DMS53 treated with DMSO at 0.1 percent for 48 hours (cell line): ENCODE measurements at regions not wholly inside any gene's neighbourhood (a gene's known extent, or its start where the extent isn't known, plus 50 kb on each side); places are given as distances from the start of the nearest gene placed in this dataset.
"Not testable (repeated sequence)": the region's sequence is repeated elsewhere in the genome, so short reads cannot be mapped to it uniquely, and the experiment has no call there.

Source experiments
- DNase-seq: peaks from one replicate; lab custom pipeline; 2025; ENCODE audit not compliant: unreplicated experiment; lab: John Stamatoyannopoulos, UW

DNA sequence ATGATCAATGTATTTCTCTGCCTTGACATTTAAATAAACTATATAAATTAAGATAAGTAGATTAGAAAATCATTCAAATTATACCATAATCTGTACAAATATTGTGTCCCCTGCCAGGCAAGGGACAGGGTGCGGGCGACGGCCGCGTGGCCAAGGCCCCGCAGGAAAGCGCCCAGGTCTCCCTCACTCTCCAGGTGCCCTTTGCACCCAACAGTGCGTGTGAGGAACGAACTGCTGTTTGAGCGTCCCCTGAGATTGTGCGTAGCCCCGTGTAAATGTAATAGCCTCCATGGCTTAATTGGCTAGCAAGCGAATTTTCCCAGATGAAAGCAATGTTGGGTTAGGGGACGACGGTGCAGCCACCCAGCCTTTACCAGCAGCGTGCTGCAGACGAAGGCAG is 161.4 kb downstream of the SYT15 start:
- DNase-seq = not testable (repeated sequence)

DNA sequence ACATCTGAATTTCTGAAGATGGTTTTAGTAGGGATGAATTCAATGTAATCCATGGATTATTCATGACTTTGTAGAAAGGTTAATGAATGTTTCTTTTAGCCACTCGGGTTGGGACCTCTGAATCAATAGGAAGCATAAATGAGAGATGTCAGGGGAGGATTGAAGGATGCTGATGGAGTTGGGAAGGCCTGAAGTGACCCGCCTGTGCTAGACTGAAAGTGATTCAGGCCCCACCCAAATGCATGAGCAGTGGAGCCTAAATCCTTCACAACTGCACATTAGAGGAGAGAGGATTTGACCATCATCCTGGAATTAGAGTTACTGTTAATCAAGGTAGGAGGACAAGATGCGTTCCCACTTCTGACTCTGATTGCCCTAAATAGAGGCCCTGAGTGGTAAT is 162.2 kb upstream of the PTPN20 start:
- DNase-seq = not testable (repeated sequence)

DNA sequence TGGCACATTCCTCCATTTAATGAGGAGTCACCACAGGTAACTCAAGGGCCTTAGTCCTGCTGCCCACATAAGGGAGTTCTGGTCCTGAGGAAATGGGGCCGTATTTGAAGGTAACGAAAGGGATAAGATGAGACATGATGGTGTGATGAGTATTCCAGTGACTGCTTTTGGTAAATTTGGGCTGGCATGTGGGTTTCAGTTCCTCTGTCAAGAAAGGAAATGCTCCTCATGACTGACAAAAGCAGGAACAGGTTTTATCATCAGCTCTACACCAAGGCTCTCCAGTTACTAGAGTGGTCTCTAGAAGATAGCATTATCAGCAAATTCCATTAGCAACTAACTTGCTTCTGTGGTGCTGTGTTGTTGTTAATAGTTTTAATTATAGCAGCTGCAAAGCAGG is 161.8 kb upstream of the PTPN20 start:
- DNase-seq = not testable (repeated sequence)

DNA sequence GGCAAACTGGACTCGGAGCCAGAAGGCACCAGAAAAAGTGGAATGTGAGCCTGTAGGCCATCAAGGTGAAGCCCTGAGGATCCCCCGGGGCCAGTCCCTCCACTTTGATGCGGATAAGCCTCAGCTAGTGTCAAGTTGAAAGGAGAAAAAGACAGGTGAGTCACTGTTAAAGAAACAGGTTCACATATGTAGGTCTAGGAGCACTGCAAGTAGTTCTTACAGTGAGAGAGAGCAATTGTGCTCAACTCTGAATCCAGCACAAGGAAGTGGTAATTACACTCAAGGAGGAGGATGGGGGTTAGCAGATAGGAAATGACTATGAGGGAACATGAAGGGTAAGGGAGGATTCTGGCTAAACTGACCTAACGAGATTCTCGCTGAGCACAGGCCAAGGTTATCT is 157.5 kb upstream of the PTPN20 start:
- DNase-seq = not testable (repeated sequence)

DNA sequence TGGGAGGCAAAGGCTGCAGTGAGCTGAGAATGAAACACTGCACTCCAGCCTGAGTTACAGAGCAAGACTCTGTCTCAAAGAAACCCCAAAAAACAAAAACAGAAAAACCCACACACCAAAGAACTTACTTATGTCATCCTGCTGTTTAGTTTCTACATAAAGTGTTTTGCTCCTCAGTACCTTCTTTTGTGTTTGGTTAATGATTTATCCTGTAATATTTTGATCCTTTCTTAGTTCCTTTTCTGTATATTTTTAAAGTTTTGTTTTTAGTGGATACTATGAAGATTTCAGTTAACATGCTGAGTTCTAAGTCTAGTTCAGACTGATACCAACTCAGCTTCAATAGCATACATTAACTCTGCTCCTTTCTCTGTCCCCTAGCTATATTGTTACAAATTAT is 149.8 kb upstream of the PTPN20 start:
- DNase-seq = not testable (repeated sequence)

DNA sequence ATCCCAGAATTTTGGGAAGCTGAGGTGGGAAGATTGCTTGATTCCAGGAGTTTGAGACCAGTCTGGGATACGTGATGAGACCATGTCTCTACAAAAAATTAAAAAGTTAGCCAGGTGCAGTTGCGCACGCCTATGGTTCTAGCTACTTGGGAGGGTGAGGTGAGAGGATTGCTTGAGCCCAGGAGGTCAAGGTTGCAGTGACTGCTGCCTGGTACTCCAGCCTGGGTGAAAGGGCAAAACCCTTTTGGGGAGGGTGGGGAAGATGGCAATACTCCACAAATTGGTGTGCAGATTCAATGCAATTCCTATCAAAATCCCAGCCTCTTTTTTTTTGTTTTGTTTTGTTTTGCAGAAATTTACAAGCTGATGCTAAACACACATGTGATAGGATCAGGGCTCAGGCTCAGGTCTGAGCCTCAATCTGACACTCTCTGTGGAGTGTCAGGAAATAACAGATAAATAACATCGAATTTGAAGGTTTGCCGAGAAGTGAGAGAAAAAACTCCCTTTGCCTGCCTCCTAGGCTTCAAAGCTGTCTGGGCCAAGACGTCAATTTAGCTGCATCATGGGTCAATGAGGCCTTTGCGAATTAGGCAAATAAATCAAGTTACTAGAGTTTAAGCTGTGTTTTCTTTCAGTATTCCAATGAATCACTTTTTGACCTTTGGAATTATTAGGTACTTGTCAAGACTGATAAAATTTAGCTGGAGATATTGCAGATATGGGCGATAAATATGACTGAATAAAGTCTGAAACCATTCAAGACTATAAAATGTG is 142.5 kb upstream of the PTPN20 start:
- not testable (repeated sequence) for DNase-seq

DNA sequence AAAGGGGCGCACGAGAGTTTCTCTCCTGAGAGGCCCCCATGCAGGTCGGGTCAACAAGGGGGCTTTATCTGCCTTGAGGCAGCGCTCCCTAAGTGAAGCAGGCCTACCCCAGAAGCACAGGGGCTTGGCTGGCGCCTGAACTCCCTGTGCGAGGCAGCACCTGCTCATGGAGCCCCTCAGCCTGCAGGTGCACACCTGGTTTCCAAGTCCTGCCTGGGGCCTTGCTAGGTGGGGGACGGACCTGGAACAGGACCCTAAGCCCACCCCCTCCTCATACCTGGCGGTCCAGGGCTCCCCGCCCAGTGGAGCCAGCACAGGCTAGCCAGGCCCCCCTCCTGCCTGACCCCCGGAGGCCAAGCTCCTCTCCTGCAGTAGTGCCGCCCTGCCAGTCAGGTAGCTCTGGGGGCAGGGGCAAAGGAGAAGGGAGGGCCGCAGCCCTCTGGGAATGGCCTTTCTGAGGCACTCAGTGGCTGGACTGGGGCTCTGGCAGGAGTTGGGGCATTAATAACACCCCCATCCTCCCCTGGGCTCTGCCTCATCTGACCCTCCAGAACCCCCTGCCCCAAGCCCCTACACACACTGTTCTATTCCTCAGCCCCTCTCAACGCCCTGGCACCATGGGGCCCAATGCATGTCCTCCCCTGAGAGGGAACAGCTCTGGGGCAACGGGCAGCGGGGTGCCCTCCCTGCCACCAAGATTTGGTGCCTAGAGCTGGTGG is 137.9 kb upstream of the PTPN20 start:
- DNase-seq = not testable (repeated sequence)

DNA sequence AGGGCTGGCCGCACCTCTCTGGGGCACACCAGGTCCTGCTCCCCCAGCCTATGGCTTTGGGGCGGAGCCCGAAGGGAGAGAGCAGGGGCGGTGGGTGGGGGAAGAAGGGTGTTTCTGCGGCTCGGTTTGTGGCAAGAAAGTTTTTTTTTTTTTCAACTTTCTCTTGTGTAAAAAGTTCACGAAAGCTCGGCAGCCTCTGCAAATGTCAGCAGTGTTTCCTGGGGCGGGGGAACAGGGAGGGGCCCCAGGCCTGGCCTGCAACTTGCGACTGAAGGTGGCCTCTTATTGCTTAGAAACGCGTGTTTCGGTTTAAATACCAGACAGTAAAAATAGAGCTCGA is 137.4 kb upstream of the PTPN20 start:
- DNase-seq = not testable (repeated sequence)

DNA sequence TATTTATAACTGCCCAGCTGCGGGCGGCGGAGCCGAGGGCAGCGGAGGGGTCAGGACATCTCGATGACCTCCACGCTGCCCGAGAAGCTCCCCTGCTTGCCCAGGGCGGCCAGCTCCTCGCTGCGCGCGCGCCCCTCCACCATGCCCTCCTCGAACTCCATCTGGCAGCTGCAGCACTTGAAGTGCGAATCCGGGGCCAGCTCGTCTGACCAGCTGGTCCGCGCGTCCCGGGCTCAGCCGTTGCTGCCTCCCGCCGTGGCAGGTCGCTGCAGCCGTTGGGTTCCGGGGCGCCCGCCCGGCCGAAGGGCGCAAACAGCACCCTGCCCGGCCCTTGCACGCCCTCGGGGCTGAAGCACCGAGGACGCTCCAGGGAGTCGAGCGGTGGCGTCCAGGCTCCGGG is 136.9 kb upstream of the PTPN20 start:
- DNase-seq = not testable (repeated sequence)

DNA sequence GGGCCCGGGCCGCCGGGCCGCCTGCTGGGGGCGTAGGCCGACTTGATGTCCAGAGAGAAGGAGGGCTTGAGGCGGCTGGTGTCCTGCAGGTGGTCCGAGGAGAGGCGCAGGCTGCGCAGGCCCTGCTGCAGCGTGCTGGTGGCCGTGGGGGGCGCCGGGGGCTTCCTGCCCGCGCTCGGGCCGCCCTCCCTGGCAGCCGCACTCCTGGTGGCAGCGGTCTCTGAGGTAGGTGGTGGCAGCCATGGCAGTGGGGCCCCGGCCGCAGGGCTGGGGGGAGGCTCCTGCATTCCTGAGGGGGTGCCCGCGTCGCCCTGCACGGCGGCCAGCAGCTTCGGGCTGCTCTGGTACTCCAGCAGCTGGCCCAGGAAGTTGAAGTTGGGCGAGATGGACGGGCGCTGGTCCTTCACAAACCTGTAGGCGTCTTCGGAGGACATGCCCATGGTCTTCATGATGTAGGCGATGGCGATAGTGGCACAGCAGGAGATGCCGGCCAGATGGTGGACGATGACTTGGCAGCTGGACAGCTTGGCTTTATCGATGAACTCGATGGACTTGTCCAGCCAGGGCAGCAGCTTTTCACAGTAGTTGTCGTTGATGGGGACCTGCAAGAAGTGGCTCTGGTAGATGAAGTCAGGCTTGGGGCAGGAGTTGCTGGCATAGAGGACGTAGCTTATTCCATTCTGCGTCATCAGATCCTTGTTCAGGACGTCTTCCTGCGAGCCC is 136.1 kb upstream of the PTPN20 start:
- not testable (repeated sequence) for DNase-seq

DNA sequence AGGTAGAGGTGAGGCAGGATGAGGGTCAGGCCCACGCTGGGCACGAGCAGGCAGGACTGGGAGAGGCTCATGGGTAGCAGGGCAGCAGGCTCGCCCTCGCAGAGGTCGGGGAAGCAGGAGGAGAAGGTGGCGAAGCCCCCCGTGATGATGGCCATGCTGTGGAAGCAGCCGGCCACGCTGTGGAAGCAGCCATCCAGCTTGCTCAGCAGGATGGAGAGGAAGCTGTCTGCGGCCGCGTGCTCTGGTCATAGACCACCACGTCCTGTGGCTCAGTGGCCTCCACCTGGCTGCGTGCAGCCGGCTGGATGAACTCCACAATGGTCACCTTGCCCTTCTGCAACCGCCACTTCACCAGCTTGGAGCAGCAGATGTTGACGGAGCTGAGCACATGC is 135.6 kb upstream of the PTPN20 start:
- not testable (repeated sequence) for DNase-seq

DNA sequence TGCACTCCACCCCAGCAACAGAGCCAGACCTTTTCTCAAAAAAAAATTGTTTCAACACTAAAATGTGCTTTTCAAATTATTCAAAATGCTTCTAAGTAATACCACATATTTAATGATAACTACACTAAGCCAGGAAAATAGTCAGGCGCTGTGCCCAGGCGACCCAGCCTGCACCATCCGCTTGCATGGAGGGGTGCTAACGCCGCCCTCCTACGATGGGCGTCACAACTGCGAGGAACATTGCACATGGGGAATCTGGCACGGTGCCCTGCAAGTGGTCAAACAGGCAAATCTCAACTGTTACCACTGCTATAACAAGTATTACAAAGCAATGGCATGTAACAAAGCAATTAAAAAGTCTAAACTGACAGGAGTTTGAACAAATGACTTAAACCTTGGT is 131.7 kb upstream of the PTPN20 start:
- not testable (repeated sequence) for DNase-seq

DNA sequence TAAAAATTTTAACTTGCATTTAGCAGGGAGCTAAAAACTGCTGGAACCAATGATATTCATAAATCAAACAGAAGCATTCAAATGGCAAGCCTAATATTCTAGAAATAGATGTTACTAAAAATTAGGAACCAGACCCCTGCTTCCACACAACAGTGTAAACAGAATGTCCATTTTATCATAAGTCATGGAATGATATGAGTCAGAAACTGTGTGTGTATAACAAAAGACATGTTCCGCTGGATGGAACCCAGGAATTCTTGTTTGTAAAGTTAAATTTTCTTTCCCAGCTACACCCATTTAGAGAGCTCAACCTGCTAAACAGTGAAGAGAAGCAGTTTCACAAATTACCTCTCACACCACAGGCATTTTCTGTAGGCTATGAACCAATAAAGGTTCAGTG is 131.1 kb upstream of the PTPN20 start:
- DNase-seq = not testable (repeated sequence)

DNA sequence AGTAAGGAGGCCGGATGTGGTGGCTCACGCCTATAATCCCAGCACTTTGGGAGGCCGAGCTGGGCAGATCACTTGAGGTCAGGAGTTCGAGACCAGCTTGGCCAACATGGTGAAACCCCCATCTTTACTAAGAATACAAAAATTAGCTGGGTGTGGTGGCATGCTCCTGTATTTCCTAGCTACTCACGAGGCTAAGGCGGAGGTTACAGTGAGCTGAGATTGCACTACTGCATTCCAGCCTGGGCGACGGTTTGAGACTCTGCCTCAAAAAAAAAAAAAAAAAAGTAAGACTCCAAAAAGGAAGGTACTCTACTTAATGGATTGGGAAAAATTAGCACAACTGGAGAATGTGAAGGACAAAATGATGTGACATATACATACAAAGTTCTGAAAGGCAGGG is 130.2 kb upstream of the PTPN20 start:
- not testable (repeated sequence) for DNase-seq

DNA sequence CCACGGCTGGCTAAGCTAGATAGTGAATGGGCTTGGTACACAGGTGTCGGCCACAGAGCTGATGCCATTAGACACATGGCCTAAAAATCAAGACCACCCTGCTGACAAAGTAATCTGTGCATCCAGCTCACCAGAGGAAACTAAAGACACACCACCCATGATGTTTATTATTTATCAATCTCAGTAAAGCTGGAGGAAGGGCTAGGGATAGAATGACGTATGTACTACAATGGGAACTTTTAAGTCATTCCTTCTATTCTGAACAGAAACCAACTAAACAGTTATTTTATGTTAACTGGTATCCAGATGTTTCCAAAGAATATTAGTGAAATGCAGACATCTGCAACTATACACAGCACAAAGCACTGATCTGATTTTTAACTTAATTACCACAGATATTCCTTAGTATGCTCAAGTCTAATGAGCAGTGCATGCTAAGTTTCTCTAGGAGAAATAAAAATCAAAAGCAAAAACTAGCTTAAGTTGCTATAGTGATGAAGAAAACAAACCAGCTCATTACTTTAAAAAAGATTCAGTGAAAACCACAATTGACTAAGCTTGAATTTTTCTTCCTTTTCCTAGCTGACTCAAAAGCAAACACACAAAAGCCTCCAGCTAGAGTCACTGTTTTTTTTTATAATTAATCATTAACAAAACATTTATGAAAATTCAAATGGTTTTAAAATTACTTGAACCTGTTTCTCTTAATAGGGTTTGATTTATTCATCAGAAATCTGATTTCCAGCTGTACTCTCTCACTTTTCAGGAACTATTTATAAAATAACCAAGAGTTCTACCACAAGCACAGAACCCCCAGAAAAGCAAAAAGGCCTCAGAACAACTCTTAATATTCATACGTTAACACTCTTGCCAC is 129.0 kb upstream of the PTPN20 start:
- DNase-seq = not testable (repeated sequence)

DNA sequence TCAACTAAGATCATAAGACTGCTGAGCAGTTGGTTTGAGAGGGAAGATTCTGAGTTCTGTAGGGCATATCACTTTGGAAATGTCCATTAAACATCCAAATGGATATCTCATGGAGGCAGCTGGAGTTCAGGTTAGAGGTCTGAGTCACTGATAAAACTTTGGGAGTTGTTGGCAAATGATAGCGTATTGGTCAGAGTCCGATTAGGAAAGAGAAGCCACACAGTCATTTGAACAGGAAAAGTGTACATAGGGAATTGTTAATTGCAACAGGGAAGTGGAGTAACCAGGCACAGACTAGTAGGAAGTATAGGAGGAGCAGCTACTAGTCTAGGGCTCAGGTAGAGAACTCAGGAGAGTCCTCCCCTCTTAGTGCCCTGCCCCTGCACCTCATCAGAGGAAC is 126.6 kb upstream of the PTPN20 start:
- not testable (repeated sequence) for DNase-seq

DNA sequence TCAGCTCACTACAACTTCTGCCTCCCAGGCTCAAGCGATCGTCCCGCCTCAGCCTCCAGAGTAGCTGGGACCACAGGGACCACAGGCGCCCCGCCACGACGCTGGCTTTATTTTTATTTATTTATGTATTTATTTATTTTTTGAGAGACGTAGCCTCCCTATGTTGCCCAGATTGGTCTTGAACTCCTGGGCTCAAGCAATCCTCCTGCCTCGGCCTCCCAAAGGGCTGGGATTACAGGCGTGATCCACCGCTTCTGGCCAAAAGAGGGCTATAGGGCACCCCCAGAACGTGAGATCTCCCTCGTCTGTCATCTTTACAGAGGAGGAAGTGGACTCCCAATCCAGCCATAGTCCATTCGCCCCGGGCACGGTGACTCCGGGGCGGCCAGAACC is 125.1 kb upstream of the PTPN20 start:
- DNase-seq = not testable (repeated sequence)

DNA sequence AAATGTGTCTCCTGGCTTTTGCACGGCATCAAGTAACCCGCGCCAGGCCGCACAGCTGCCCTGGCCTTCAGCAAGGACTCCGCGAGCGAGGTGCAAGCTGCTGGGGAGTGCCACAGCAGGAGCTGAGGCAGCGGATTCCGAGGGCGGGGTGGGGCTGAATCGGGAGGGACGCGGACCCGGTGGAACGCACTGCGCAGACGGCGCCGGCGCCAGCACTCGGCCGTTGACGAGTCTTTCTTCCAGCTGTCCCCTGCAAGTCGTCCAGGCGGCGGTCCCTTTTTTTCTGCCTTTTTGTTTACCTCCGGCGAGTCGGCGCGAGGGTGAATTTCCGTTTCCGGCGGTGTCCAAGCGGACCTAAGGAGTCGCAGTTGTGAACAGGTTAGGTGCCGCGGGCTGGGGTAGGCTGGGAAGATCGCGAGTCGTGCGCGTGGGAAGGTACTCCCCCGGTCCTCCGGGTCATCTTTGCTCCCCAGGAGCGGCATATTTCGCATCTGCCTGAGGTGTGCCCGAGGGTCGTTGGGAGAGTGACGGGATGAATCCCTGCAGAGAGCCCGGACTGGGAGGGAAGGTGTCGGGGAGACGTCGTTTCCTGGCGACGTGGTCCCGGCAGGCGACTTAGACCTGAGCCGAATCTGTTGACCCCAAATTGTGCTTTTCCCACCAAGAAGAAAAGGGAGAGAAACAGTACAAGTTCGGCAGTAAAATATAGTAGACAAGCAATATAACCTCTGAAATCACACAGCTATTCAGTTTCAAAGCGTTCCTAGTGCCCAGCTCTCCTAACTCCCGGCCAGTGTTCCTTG is 124.5 kb upstream of the PTPN20 start:
- peak; percentile 64 for DNase-seq

DNA sequence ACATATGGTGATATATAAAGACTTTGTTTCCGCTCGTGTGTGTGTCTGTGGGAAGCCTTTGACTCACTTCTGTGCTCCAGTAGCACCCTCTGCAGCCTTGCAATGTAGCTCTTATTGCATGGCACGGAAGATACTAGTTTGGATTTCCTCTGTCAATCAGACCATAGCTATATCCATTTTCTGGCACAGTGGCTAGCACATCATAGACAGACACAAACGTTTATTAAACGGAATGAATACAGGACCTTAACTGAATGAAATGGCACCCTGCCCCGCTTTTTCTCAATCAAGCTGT is 124.0 kb upstream of the PTPN20 start:
- DNase-seq = peak; percentile 23

DNA sequence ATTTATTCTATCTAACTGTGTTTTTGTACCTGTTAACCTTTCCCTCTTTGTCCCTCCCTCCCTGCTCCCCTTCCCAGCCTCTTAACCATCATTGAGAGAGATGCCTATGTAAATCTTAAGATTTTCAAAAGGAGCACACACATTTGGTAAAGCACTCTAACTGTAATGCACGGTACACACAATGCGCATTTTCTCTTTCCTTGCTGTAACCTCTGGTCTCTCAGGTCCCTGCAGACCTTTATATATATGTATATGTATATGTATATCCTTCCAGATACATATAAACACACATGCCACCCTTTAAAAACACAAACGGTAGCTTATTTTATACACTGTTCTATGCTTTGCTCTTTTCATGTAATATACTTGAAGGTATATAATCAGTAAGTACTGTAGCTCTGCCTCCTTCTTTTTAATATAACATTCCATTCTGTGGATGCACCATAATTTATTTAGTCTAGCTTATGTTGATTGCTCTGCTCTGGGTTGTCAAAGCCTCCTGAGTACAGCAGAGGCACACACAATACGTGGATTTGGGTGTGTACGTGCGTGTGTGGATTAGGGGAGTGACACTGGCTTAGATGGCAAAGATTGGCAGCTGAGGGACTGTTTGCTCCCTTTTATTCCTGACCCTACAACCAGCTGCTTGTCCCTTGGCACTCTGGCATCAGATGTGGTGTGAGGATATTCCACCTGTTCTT is 118.4 kb upstream of the PTPN20 start:
- not testable (repeated sequence) for DNase-seq
